ENCODE measurements at regions not wholly inside any gene's neighbourhood (a gene's known extent, or its start where the extent isn't known, plus 50 kb on each side); places are given as distances from the start of the nearest gene placed in this dataset.
"Not testable (repeated sequence)": the region's sequence is repeated elsewhere in the genome, so short reads cannot be mapped to it uniquely, and the experiment has no call there.

GRCh38 chr3:26967501-26967900 is 344.9 kb downstream of the LRRC3B start:
- no peak for DNase-seq

- DNase-seq = no peak
Observed at GRCh38 chr3:26984416-26985390, 362.1 kb downstream of the LRRC3B start.

GRCh38 chr3:26989037-26989436 is 366.5 kb downstream of the LRRC3B start:
- DNase-seq = no peak

GRCh38 chr3:26997226-26997625 is 372.0 kb downstream of the NEK10 start:
- no peak for DNase-seq

- DNase-seq = no peak
Observed at GRCh38 chr3:27010834-27011233, 358.3 kb downstream of the NEK10 start.

DNA sequence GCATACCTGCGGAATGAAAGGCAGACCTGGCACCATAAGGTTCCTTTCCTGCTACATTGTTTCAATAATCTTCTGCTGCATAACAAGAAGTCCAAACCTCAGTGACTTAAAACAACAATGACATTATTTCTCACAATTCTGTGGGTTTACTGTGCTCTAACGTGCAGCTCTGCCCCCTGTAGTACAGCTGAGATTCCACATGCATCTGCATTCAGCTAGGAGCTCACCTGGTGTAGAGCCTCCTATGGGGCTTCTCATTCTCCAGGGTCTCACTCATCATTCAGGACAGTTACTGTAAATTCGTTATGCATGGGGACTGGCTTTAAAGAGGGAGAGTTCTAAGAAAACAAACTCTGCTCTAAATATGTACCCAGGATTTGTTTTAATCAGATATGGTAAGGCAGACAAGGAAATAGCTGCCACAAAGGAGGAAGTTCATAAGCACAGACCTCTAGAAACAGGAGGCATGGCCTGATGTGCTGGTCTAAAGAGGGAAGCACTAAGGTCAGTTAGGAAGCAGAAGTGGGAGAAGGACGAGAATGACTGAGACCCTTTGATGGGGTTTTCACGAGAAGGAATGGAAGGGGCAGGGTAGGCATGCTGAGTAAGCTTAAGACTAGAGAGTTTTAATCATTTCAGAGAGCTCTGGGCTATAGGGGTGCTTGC is 347.0 kb downstream of the NEK10 start:
- no peak for DNase-seq

GRCh38 chr3:27024493-27024892 is 344.7 kb downstream of the NEK10 start:
- DNase-seq = no peak

DNA sequence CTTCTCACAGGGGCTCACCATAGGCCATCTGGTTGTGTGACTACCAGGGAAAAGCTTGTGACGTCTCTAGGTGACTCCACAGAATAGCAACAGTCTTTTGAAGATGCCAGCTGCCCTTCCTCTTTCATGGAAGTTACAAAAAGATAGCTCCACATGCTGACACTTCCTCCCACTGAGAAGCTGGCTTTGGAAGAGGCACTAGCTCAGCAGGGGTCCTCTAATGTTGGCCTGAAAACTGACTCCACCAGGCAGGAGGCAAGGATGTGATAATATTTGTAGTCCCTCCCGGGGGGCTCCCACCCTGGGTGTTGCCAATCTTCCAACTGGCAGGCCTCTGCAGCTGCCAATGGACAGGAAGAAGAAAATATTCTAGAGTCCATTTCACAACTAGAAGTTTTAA is 343.5 kb downstream of the NEK10 start:
- DNase-seq = no peak

DNA sequence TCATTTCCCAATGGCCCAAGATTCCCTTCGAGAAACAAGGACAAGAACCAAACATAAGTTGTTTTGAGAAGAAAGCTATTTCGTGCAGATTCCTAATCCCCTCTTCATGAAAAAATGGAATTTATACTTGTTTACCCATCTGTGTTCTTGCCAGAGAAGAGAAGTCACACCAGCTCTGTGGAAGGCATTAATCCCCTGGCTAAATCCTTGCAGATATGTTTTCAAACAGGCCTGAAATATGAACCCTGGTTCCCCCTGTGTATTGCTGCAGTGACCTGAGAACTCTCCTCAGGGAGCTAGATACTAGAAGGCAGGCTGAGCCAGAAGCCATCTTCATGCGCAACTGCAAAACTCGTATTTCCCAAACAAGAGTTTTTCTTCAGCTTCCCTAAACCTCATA is 337.7 kb downstream of the NEK10 start:
- no peak for DNase-seq

- DNase-seq = no peak
Observed at GRCh38 chr3:27034255-27034654, 334.9 kb downstream of the NEK10 start.

GRCh38 chr3:27040674-27041073 is 328.5 kb downstream of the NEK10 start:
- no peak for DNase-seq

DNA sequence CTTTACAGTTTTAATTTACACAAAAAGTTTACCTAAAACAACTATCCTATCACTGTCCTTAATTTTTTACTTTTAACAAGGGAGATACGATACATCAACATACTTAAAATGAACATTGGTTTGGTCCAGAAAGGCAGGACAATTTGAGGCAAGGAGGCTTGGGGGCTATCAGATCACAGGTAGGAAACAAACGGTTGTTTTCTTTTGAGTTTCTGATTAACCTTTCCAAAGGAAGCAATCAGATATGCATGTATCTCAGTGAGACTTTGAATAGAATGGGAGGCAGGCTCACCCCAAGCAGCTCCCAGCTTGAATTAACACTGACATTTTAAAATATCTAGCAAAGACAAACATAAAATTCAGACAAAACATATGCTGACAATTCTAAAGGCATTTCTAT is 326.6 kb downstream of the NEK10 start:
- DNase-seq = not testable (repeated sequence)

- no peak for DNase-seq
Observed at GRCh38 chr3:27043328-27043955, 325.7 kb downstream of the NEK10 start.

GRCh38 chr3:27044931-27045481 is 324.2 kb downstream of the NEK10 start:
- no peak for DNase-seq

GRCh38 chr3:27046351-27046750 is 322.8 kb downstream of the NEK10 start:
- DNase-seq = no peak

GRCh38 chr3:27049792-27050191 is 319.4 kb downstream of the NEK10 start:
- DNase-seq = no peak

DNA sequence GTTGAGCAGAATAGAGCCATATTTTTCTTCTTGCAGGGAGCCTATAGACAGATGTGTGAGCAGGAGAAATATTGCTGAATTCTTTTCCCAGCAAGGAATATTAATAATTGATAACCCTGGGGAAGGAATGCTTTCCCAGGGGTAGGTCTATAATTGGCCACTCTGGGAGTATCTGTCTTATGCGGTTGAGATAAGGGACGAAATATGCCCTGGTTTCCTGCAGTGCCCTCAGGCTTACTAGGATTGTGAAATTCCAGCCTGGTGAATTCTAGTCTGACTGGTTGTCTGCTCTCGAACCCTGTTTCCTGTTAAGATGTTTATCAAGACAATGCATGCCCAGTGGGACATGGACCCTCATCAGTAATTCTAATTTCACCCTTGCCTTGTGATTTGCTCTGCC is 317.7 kb downstream of the NEK10 start:
- not testable (repeated sequence) for DNase-seq

DNA sequence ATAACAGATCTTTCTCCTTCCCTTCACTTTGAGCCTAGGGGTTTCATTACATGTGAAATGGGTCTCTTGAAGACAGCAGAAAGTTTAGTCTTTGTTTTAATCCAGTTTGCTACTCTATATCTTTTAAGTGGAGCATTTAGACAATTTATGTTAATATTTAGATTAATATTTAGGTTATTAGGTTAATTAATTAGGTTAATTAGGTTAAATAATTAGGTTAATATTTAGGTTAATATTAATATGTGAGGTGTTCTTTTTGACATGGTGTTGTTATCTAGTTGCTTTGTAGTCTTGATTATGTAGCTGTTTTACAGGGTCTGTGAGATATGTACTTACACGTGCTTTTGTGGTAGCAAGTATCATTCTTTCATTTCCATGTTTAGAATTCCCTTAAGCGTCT is 312.9 kb downstream of the NEK10 start:
- DNase-seq = no peak

DNA sequence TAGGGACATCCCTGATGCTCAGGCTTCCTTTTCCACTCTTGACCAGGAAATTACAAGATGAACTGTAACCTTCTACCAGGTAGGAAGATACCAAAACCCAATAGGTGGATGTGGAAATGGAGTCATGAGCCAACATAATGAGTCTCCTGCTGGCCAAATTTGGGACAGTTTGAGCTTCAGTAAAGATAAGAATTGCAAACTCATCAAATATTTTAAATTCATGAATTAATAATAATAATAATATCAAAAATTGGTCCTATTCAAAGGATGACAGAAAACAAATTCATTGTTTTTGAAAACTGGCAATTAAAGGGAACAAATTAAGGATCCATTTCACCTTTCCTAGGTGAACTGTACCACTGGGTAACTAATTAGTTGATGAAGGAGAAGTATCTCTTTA is 309.7 kb downstream of the NEK10 start:
- no peak for DNase-seq

Measured in hippocampal formation (tissue), 2 donors.